Stimulated activated CD4-positive, alpha-beta T cell treated with anti-CD3 and anti-CD28 coated beads, Interleukin-1b, Interleukin-23, amount 100 ng/mL, for 4 hours (primary cell): ENCODE measurements at regions not wholly inside any gene's neighbourhood (a gene's known extent, or its start where the extent isn't known, plus 50 kb on each side); places are given as distances from the start of the nearest gene placed in this dataset.

ENCODE experiments used
- DNase-seq, 2 donors: peaks; one replicate each; pipeline ENCODE4 v3.0.0-alpha.2; 2020; ENCODE audit warnings: low read depth in 2 of 2

- DNase-seq = no peak
Observed at GRCh38 chr6:170162775-170163404, 128.0 kb downstream of the DLL1 start.

GRCh38 chr6:170162011-170162774, 128.7 kb downstream of the DLL1 start:
- no peak for DNase-seq

- DNase-seq = no peak
Observed at GRCh38 chr6:170160628-170161611, 130.0 kb downstream of the DLL1 start.

- DNase-seq = no peak
Observed at GRCh38 chr6:170160031-170160627, 130.7 kb downstream of the DLL1 start.

- DNase-seq = no peak
Observed at GRCh38 chr6:170159022-170159965, 131.6 kb downstream of the DLL1 start.

- no peak for DNase-seq
Observed at GRCh38 chr6:170158296-170159021, 132.4 kb downstream of the DLL1 start.

- DNase-seq = no peak
Observed at GRCh38 chr6:170157567-170158218, 133.2 kb downstream of the DLL1 start.

GRCh38 chr6:170156448-170157375, 134.2 kb downstream of the DLL1 start:
- no peak for DNase-seq

GRCh38 chr6:170155464-170156196, 135.2 kb downstream of the DLL1 start:
- no peak for DNase-seq

GRCh38 chr6:170153436-170154319, 137.2 kb downstream of the DLL1 start:
- DNase-seq = no peak

GRCh38 chr6:170152989-170153388, 137.9 kb downstream of the DLL1 start:
- DNase-seq = no peak

- DNase-seq = no peak
Observed at GRCh38 chr6:170152124-170152926, 138.6 kb downstream of the DLL1 start.

GRCh38 chr6:170151804-170152123, 139.1 kb downstream of the DLL1 start:
- no peak for DNase-seq

- DNase-seq = no peak
Observed at GRCh38 chr6:170151321-170151771, 139.5 kb downstream of the DLL1 start.

GRCh38 chr6:170150590-170150945, 140.3 kb downstream of the DLL1 start:
- no peak for DNase-seq
